Esophagus muscularis mucosa (tissue), 4 donors: ENCODE measurements at regions not wholly inside any gene's neighbourhood (a gene's known extent, or its start where the extent isn't known, plus 50 kb on each side); places are given as distances from the start of the nearest gene placed in this dataset.

Experiments
- DNase-seq: peaks from one replicate; pipeline ENCODE4 v3.0.0-alpha.2; 2017; ENCODE audit errors: extremely low spot score
- H3K27ac ChIP-seq, 4 donors: fragments of 200-600 bp; sonication (generic); replicated peaks in 1 of 4; 1 replicate in 3 of 4; 2 replicates in 1 of 4; pipeline ENCODE4 v1.5.1; 2016 to 2019; ENCODE audit warnings: mild to moderate bottlenecking in 1 of 4
- H3K27me3 ChIP-seq, 4 donors: fragments of 200-600 bp; sonication (generic); one replicate each; pipeline versions ENCODE4 v1.5.1 to v1.6.0; 2016 to 2019
- H3K36me3 ChIP-seq, 4 donors: fragments of 200-600 bp; sonication (generic); one replicate each; pipeline ENCODE4 v1.5.1; 2016 to 2019
- H3K4me1 ChIP-seq, 4 donors: fragments of 200-600 bp; sonication (generic); one replicate each; pipeline ENCODE4 v1.5.1; 2016 to 2019
- H3K4me3 ChIP-seq, 4 donors: fragments of 200-600 bp; sonication (generic); 1 replicate in 2 of 4; 2 replicates in 2 of 4; pipeline ENCODE4 v1.5.1; 2016 to 2019; ENCODE audit warnings: mild to moderate bottlenecking in 4 of 4, moderate library complexity in 1 of 4
- H3K9me3 ChIP-seq, 4 donors: fragments of 200-600 bp; sonication (generic); 1 replicate in 3 of 4; 2 replicates in 1 of 4; pipeline ENCODE4 v1.5.1; 2016 to 2019
- EP300 ChIP-seq: sonication (generic); formaldehyde crosslinking; IDR thresholded peaks from one replicate; pipeline ENCODE4 v1.6.1; 2017; ENCODE audit warnings: antibody characterized with exemption
- POLR2A ChIP-seq: fragments of 450-650 bp; IDR thresholded peaks from one replicate; pipeline ENCODE4 v1.6.1; 2017; ENCODE audit warnings: antibody characterized with exemption, moderate library complexity, mild to moderate bottlenecking, low read depth
- POLR2AphosphoS5 ChIP-seq, 2 donors: sonication (generic); formaldehyde crosslinking; IDR thresholded peaks; one replicate each; pipeline ENCODE4 v1.6.1; 2017; ENCODE audit warnings: antibody characterized with exemption in 2 of 2
- WGBS: methylation state at CpG from one replicate; pipeline ENCODE4 v1.1.5; 2018; 5-methylcytosine and 5-hydroxymethylcytosine counted together
- intact Hi-C: fragments of 100-400 bp; cut with DNase I; formaldehyde crosslinking; loops from one replicate; pipeline ENCODE4 v1.15.1; 2023
- TF ChIP-seq, protein P1 (sequence below), 3 experiments: fragments of 200-600 bp in 2 of 3; fragments of 450-650 bp in 1 of 3; sonication (generic) in 2 of 3; IDR thresholded peaks; one replicate each; pipeline ENCODE4 v1.5.1; 2017 to 2019; ENCODE audit warnings: antibody characterized with exemption in 3 of 3, mild to moderate bottlenecking in 2 of 3, moderate library complexity in 1 of 3

DNA sequence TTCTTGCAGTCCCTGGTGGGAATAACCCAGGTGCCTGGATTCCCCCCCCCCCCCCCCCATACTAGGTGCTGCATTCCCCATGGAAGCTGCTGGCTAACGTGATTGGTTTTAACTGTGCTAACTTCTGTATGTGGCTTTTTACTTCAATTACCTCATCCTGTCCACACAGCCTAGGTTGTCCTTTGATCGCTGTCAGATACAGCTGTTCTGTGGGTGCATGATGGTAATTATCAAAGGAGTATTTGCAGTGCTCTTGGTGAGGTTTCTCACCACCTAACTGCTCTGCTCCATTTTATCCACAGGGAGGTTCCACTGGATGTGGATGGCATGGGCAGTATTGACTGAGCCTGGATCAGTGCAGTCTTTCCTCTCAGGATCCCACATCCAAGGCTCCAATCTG lies 93.0 kb downstream of the ZNF518B start:
- no peak overlapping the region for H3K4me3 ChIP-seq
- 85% methylated on average over 2 of the region's 2 CpGs for WGBS
- DNase-seq, result no peak
- H3K27ac ChIP-seq, result no peak overlapping the region
- no peaks in the 10 kb centered on the region for H3K9me3 ChIP-seq
- H3K4me1 ChIP-seq, result no peaks in the 10 kb centered on the region
- H3K27me3 ChIP-seq, result no peaks in the 10 kb centered on the region
- TF ChIP-seq POLR2A, result no peak
- no peak for TF ChIP-seq POLR2AphosphoS5 (IDR thresholded peaks at IDR 0.05)
- no peak for TF ChIP-seq EP300
- no peaks in the 10 kb centered on the region for H3K36me3 ChIP-seq
- intact Hi-C loops, result no loop called here

- Histone ChIP-seq H3K4me1 (no peaks in the 10 kb centered on the region), H3K27ac (no peak overlapping the region), H3K4me3 (no peak overlapping the region), H3K9me3 (no peaks in the 10 kb centered on the region), H3K36me3 (no peaks in the 10 kb centered on the region), H3K27me3 (no peaks in the 10 kb centered on the region)
- intact Hi-C loops, result no loop called here
- TF ChIP-seq, protein P1, sequence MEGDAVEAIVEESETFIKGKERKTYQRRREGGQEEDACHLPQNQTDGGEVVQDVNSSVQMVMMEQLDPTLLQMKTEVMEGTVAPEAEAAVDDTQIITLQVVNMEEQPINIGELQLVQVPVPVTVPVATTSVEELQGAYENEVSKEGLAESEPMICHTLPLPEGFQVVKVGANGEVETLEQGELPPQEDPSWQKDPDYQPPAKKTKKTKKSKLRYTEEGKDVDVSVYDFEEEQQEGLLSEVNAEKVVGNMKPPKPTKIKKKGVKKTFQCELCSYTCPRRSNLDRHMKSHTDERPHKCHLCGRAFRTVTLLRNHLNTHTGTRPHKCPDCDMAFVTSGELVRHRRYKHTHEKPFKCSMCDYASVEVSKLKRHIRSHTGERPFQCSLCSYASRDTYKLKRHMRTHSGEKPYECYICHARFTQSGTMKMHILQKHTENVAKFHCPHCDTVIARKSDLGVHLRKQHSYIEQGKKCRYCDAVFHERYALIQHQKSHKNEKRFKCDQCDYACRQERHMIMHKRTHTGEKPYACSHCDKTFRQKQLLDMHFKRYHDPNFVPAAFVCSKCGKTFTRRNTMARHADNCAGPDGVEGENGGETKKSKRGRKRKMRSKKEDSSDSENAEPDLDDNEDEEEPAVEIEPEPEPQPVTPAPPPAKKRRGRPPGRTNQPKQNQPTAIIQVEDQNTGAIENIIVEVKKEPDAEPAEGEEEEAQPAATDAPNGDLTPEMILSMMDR (IDR thresholded peaks at IDR 0.05), result no peak
- TF ChIP-seq POLR2AphosphoS5 (IDR thresholded peaks at IDR 0.05), result no peak
- no peak for TF ChIP-seq EP300
- TF ChIP-seq POLR2A, result no peak
- DNase-seq, result no peak
Measured at GRCh38 chr4:10354746-10355145, 102.5 kb downstream of the ZNF518B start.

DNA sequence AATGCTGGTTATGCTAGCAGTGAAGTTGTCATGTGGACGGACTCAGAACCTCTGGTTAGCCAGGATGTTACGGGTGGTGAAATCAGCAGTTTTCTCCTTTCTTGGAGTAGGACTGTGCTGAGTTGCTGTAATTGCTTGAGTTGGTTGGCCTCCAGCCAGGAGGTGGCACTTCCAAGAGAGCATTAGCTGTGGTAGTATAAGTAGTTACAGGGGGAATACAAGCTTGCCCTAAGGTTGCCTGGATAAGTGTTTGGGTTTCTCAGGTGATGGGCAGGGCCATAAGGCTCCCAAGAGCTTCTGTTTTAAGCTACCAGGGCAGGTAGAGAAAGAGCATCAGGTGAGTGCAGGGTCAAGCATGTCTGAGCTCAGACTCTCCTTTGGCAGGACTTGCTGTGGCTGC lies 103.0 kb downstream of the ZNF518B start:
- TF ChIP-seq POLR2AphosphoS5 (IDR thresholded peaks at IDR 0.05) (no peak), EP300 (no peak), POLR2A (no peak)
- TF ChIP-seq, protein P1 (IDR thresholded peaks at IDR 0.05), result no peak
- no peaks in the 10 kb centered on the region for H3K9me3 ChIP-seq
- no peaks in the 10 kb centered on the region for H3K4me1 ChIP-seq
- no peak for DNase-seq
- H3K36me3 ChIP-seq, result no peaks in the 10 kb centered on the region
- H3K27me3 ChIP-seq, result no peaks in the 10 kb centered on the region
- no peak overlapping the region for H3K27ac ChIP-seq
- WGBS, result 90% methylated on average over 2 of the region's 2 CpGs
- no peak overlapping the region for H3K4me3 ChIP-seq
- intact Hi-C loops, result no loop called here

GRCh38 chr4:10353110-10353509 lies 104.1 kb downstream of the ZNF518B start:
- no peaks in the 10 kb centered on the region for H3K27me3 ChIP-seq
- no peaks in the 10 kb centered on the region for H3K9me3 ChIP-seq
- intact Hi-C loops, result no loop called here
- DNase-seq, result no peak
- no peak overlapping the region for H3K4me3 ChIP-seq
- TF ChIP-seq POLR2AphosphoS5 (IDR thresholded peaks at IDR 0.05) (no peak), POLR2A (no peak), EP300 (no peak)
- TF ChIP-seq, protein P1 (IDR thresholded peaks at IDR 0.05), result no peak
- H3K27ac ChIP-seq, result no peak overlapping the region
- H3K36me3 ChIP-seq, result no peaks in the 10 kb centered on the region
- no peaks in the 10 kb centered on the region for H3K4me1 ChIP-seq

GRCh38 chr4:10348241-10348640 lies 109.0 kb downstream of the ZNF518B start:
- no peaks in the 10 kb centered on the region for H3K27me3 ChIP-seq
- no peaks in the 10 kb centered on the region for H3K9me3 ChIP-seq
- H3K36me3 ChIP-seq, result no peaks in the 10 kb centered on the region
- H3K27ac ChIP-seq, result no peak overlapping the region
- TF ChIP-seq POLR2AphosphoS5 (IDR thresholded peaks at IDR 0.05), result no peak
- TF ChIP-seq, protein P1 (IDR thresholded peaks at IDR 0.05), result no peak
- TF ChIP-seq EP300, result no peak
- no peak for TF ChIP-seq POLR2A
- no peaks in the 10 kb centered on the region for H3K4me1 ChIP-seq
- DNase-seq, result no peak
- intact Hi-C loops, result no loop called here
- H3K4me3 ChIP-seq, result no peak overlapping the region
